Neural cell (in vitro differentiated cells): ENCODE measurements at regions not wholly inside any gene's neighbourhood (a gene's known extent, or its start where the extent isn't known, plus 50 kb on each side); places are given as distances from the start of the nearest gene placed in this dataset.

Experiments
- H2AFZ ChIP-seq: fragments of 200-600, 300-800 bp; sonication (generic), shearing (Covaris generic); 2 replicates; pipeline ENCODE4 v1.6.0; 2014; ENCODE audit warnings: low read depth, mild to moderate bottlenecking, antibody characterized with exemption, low read length, moderate library complexity
- H3F3A ChIP-seq: fragments of 200-600 bp; shearing (Covaris generic); 2 replicates; pipeline ENCODE4 v1.6.1; 2016; ENCODE audit warnings: mild to moderate bottlenecking, moderate library complexity, mixed read lengths, antibody characterized with exemption, low read length; ENCODE audit not compliant: insufficient read depth, poor library complexity, severe bottlenecking
- H3K27ac ChIP-seq: fragments of 200-600, 300-800 bp; sonication (generic), shearing (Covaris generic); 2 replicates; pipeline ENCODE4 v1.5.1; 2014; ENCODE audit warnings: mild to moderate bottlenecking, low read length, moderate library complexity
- H3K27me3 ChIP-seq: fragments of 300-800, 200-600 bp; sonication (generic), shearing (Covaris generic); 2 replicates; pipeline ENCODE4 v1.6.0; 2014; ENCODE audit warnings: mild to moderate bottlenecking, low read depth, low read length, moderate library complexity; ENCODE audit not compliant: insufficient read depth
- H3K36me3 ChIP-seq: fragments of 300-800, 200-600 bp; sonication (generic), shearing (Covaris generic); 2 replicates; pipeline ENCODE4 v1.5.1; 2014; ENCODE audit warnings: mild to moderate bottlenecking, antibody characterized with exemption, low read length, moderate library complexity; ENCODE audit not compliant: insufficient read depth
- H3K4me2 ChIP-seq: fragments of 300-800, 200-600 bp; sonication (generic), shearing (Covaris generic); 2 replicates; pipeline ENCODE4 v1.6.0; 2014; ENCODE audit warnings: mild to moderate bottlenecking, low read length
- H3K4me3 ChIP-seq: fragments of 300-800, 200-600 bp; sonication (generic), shearing (Covaris generic); 2 replicates; pipeline ENCODE4 v1.5.1; 2014; ENCODE audit warnings: mild to moderate bottlenecking, low read length, moderate library complexity
- H3K79me2 ChIP-seq: fragments of 200-600 bp; shearing (Covaris generic); replicated peaks from 2 replicates; pipeline ENCODE4 v1.6.0; 2014; ENCODE audit warnings: mild to moderate bottlenecking, low read length, moderate library complexity; ENCODE audit not compliant: insufficient read depth
- H3K9ac ChIP-seq: fragments of 300-800, 200-600 bp; sonication (generic), shearing (Covaris generic); 2 replicates; pipeline ENCODE4 v1.6.1; 2016; ENCODE audit warnings: mild to moderate bottlenecking, low read length, mixed read lengths
- H3K9me2 ChIP-seq: fragments of 200-600 bp; shearing (Covaris generic); 2 replicates; pipeline ENCODE4 v1.6.1; 2016; ENCODE audit warnings: mild to moderate bottlenecking, low read length, mixed read lengths; ENCODE audit not compliant: insufficient read depth
- H3K9me3 ChIP-seq: fragments of 200-600, 300-800 bp; sonication (generic), shearing (Covaris generic); 2 replicates; pipeline ENCODE4 v1.6.1; 2016; ENCODE audit warnings: mild to moderate bottlenecking, mixed run types, low read length, moderate library complexity, mixed read lengths
- H4K20me1 ChIP-seq: fragments of 200-600 bp; shearing (Covaris generic); 2 replicates; pipeline ENCODE4 v1.6.1; 2016; ENCODE audit warnings: mild to moderate bottlenecking, mixed run types; ENCODE audit not compliant: insufficient read depth
- CTCF ChIP-seq: fragments of 450-650 bp; IDR thresholded peaks from 2 replicates; pipeline ENCODE4 v1.5.1; 2014; ENCODE audit warnings: antibody characterized with exemption, mild to moderate bottlenecking, moderate library complexity; ENCODE audit not compliant: poor library complexity, severe bottlenecking
- EP300 ChIP-seq: fragments of 450-650 bp; conservative IDR thresholded peaks from 2 replicates; pipeline ENCODE4 v1.6.1; 2014; ENCODE audit warnings: antibody characterized with exemption, mild to moderate bottlenecking, moderate library complexity; ENCODE audit not compliant: poor library complexity, severe bottlenecking
- EZH2 ChIP-seq: fragments of 200-600, 300-800 bp; shearing (Covaris generic), sonication (generic); IDR thresholded peaks from 2 replicates; pipeline ENCODE4 v1.6.1; 2014; ENCODE audit warnings: antibody characterized with exemption, low read length, borderline replicate concordance, mild to moderate bottlenecking; ENCODE audit not compliant: insufficient read depth, poor library complexity, severe bottlenecking
- MXI1 ChIP-seq: fragments of 450-650 bp; conservative IDR thresholded peaks from 2 replicates; pipeline ENCODE4 v1.6.1; 2014; ENCODE audit warnings: antibody characterized with exemption, mild to moderate bottlenecking; ENCODE audit not compliant: poor library complexity, severe bottlenecking
- POLR2AphosphoS5 ChIP-seq: IDR thresholded peaks from 2 replicates; pipeline ENCODE4 v1.6.1; 2012
- RAD21 ChIP-seq: fragments of 450-650 bp; conservative IDR thresholded peaks from 2 replicates; pipeline ENCODE4 v1.6.1; 2014; ENCODE audit warnings: antibody characterized with exemption, mild to moderate bottlenecking, moderate library complexity
- REST ChIP-seq: IDR thresholded peaks from 2 replicates; pipeline ENCODE4 v1.6.1; 2012; ENCODE audit warnings: borderline replicate concordance
- SMC3 ChIP-seq: fragments of 450-650 bp; conservative IDR thresholded peaks from 2 replicates; pipeline ENCODE4 v1.6.1; 2014; ENCODE audit warnings: antibody characterized with exemption, mild to moderate bottlenecking, moderate library complexity; ENCODE audit not compliant: poor library complexity
- TAF1 ChIP-seq: IDR thresholded peaks from 2 replicates; pipeline ENCODE4 v1.6.1; 2012; ENCODE audit warnings: low read depth

GRCh38 chr9:117548556-117548955, 133.7 kb upstream of the ASTN2 start:
- Histone ChIP-seq H3K4me2 (no peak overlapping the region), H3K9me3 (no peaks in the 10 kb centered on the region), H3F3A (no peaks in the 10 kb centered on the region), H3K36me3 (no peaks in the 10 kb centered on the region), H3K9ac (no peak overlapping the region), H2AFZ (no peak overlapping the region), H3K79me2 (no peaks in the 10 kb centered on the region), H3K27ac (no peak overlapping the region), H3K9me2 (no peaks in the 10 kb centered on the region), H4K20me1 (no peaks in the 10 kb centered on the region), H3K27me3 (no peaks in the 10 kb centered on the region), H3K4me3 (no peak overlapping the region)
- TF ChIP-seq EZH2 = no peak
- no peak for TF ChIP-seq REST
- TF ChIP-seq TAF1 = no peak
- TF ChIP-seq POLR2AphosphoS5 = no peak
- TF ChIP-seq EP300 = no peak

GRCh38 chr9:117547904-117548303, 133.0 kb upstream of the ASTN2 start:
- Histone ChIP-seq H2AFZ (no peak overlapping the region), H3K4me2 (no peak overlapping the region), H3K36me3 (no peaks in the 10 kb centered on the region), H3K9ac (no peak overlapping the region), H3K79me2 (no peaks in the 10 kb centered on the region), H3K4me3 (no peak overlapping the region), H4K20me1 (no peaks in the 10 kb centered on the region), H3K9me2 (no peaks in the 10 kb centered on the region), H3K27ac (no peak overlapping the region), H3K9me3 (no peaks in the 10 kb centered on the region), H3F3A (no peaks in the 10 kb centered on the region), H3K27me3 (no peaks in the 10 kb centered on the region)
- no peak for TF ChIP-seq EZH2
- no peak for TF ChIP-seq CTCF
- no peak for TF ChIP-seq TAF1
- TF ChIP-seq SMC3 = no peak
- no peak for TF ChIP-seq REST
- TF ChIP-seq EP300 = no peak
- no peak for TF ChIP-seq RAD21
- no peak for TF ChIP-seq POLR2AphosphoS5
- TF ChIP-seq MXI1 = no peak
